ENCODE measurements at regions not wholly inside any gene's neighbourhood (a gene's known extent, or its start where the extent isn't known, plus 50 kb on each side); places are given as distances from the start of the nearest gene placed in this dataset.

- DNase-seq: no peak
Measured at GRCh38 chr18:54100920-54101470, 123.5 kb downstream of the MBD2 start.

- DNase-seq: no peak
Measured at GRCh38 chr18:54100466-54100865, 124.0 kb downstream of the MBD2 start.

- no peak for DNase-seq
Measured at GRCh38 chr18:54094474-54094873, 130.0 kb downstream of the MBD2 start.

GRCh38 chr18:54090856-54091255 is 133.6 kb downstream of the MBD2 start:
- DNase-seq: peak; percentile 57

GRCh38 chr18:54089749-54090459 is 134.6 kb downstream of the MBD2 start:
- DNase-seq: no peak

GRCh38 chr18:54086863-54087262 is 137.6 kb downstream of the MBD2 start:
- no peak for DNase-seq

- no peak for DNase-seq
Measured at GRCh38 chr18:54086046-54086802, 138.2 kb downstream of the MBD2 start.

- no peak for DNase-seq
Measured at GRCh38 chr18:54080858-54081257, 143.6 kb downstream of the MBD2 start.

GRCh38 chr18:54076166-54076565 is 148.3 kb downstream of the MBD2 start:
- peak; percentile 54 for DNase-seq

GRCh38 chr18:54075689-54076088 is 148.8 kb downstream of the MBD2 start:
- DNase-seq: no peak

- DNase-seq: no peak
Measured at GRCh38 chr18:54069729-54070128, 154.7 kb downstream of the MBD2 start.

GRCh38 chr18:54060343-54061005 is 164.0 kb downstream of the MBD2 start:
- DNase-seq: no peak

GRCh38 chr18:54052732-54053429 is 171.6 kb downstream of the MBD2 start:
- no peak for DNase-seq

- DNase-seq: no peak
Measured at GRCh38 chr18:54052259-54052658, 172.2 kb downstream of the MBD2 start.

- no peak for DNase-seq
Measured at GRCh38 chr18:54043484-54044251, 180.8 kb downstream of the MBD2 start.

- no peak for DNase-seq
Measured at GRCh38 chr18:54035927-54036326, 188.5 kb downstream of the MBD2 start.

- peak; percentile 82 for DNase-seq
Measured at GRCh38 chr18:54033052-54033451, 191.4 kb downstream of the MBD2 start.

GRCh38 chr18:54032412-54032811 is 192.1 kb downstream of the MBD2 start:
- DNase-seq: no peak

GRCh38 chr18:54031243-54031642 is 193.2 kb downstream of the MBD2 start:
- no peak for DNase-seq

- DNase-seq: no peak
Measured at GRCh38 chr18:54030434-54030833, 194.0 kb downstream of the MBD2 start.

GRCh38 chr18:54023471-54023870 is 201.0 kb downstream of the MBD2 start:
- DNase-seq: no peak

GRCh38 chr18:54020966-54021365 is 203.5 kb downstream of the MBD2 start:
- DNase-seq: no peak

Measured in kidney glomerular epithelial cell (primary cell).